Ovary (tissue), 3 donors: ENCODE measurements at regions not wholly inside any gene's neighbourhood (a gene's known extent, or its start where the extent isn't known, plus 50 kb on each side); places are given as distances from the start of the nearest gene placed in this dataset.

Source experiments
- CTCF ChIP-seq, 3 donors: fragments of 450-650 bp in 2 of 3; fragments of 200-600 bp in 1 of 3; IDR thresholded peaks; one replicate each; pipeline versions ENCODE4 v1.5.1 to v1.8.0; 2016 to 2022; ENCODE audit warnings: antibody characterized with exemption in 3 of 3, mild to moderate bottlenecking in 1 of 3
- POLR2A ChIP-seq: fragments of 450-650 bp; IDR thresholded peaks from one replicate; pipeline ENCODE4 v1.6.1; 2017; ENCODE audit warnings: antibody characterized with exemption, mild to moderate bottlenecking, moderate library complexity
- donor health status: DM: no; HTN: no; CAD: no.

GRCh38 chr22:17269224-17269606 is 50.0 kb upstream of the ADA2 start:
- TF ChIP-seq CTCF (IDR thresholded peaks at IDR 0.05) = no peak
- no peak for TF ChIP-seq POLR2A
